ENCODE measurements at regions not wholly inside any gene's neighbourhood (a gene's known extent, or its start where the extent isn't known, plus 50 kb on each side); places are given as distances from the start of the nearest gene placed in this dataset.

- Histone ChIP-seq H3K27ac (ENCODE audit: control insufficient read depth, insufficient read depth) (no peak overlapping the region), H3K27me3 (replicated peaks in 1 of 2; ENCODE audit: control insufficient read depth in 2 of 2, insufficient read depth in 2 of 2, low read length in 1 of 2) (no peaks in the 10 kb centered on the region; a peak in 1 of 4 replicates), H3K36me3 (ENCODE audit: control insufficient read depth in 2 of 2, insufficient read depth in 2 of 2, low read length in 1 of 2) (no peaks in the 10 kb centered on the region), H3K4me2 (ENCODE audit: control insufficient read depth, insufficient read depth) (no peak overlapping the region), H3K79me2 (ENCODE audit: control insufficient read depth, insufficient read depth, low read length) (no peaks in the 10 kb centered on the region), H3K9me3 (replicated peaks; ENCODE audit: control insufficient read depth, insufficient read depth, low read length) (no peaks in the 10 kb centered on the region), H4K20me1 (ENCODE audit: control insufficient read depth, insufficient read depth) (no peaks in the 10 kb centered on the region), H3K4me1 (ENCODE audit: control insufficient read depth, insufficient read depth, low read length) (no peaks in the 10 kb centered on the region), H3K9ac (ENCODE audit: control insufficient read depth, insufficient read depth, low read length) (no peak overlapping the region), H3K4me3 (no peak overlapping the region), H2AFZ (ENCODE audit: control insufficient read depth, low read depth, low read length) (no peak overlapping the region)
- TF ChIP-seq REST (IDR thresholded peaks at IDR 0.05; ENCODE audit: low read depth, low read length) (peak; percentile 66; the same call in 1 of the 2 replicates), LARP7 (IDR thresholded peaks at IDR 0.05) (no peak), CTCF (IDR thresholded peaks at IDR 0.05 in 2 of 3, conservative IDR thresholded peaks at IDR 0.05 in 1 of 3; ENCODE audit: control insufficient read depth in 2 of 3, extremely low read depth in 1 of 3, insufficient read depth in 1 of 3, low read depth in 3 of 3, low read length in 3 of 3) (peak; percentile 65 to 84 (median 80)), RAD21 (IDR thresholded peaks at IDR 0.05; ENCODE audit: insufficient read depth, low read depth, low read length) (peak; percentile 45), ELK1 (IDR thresholded peaks at IDR 0.05; ENCODE audit: low read depth, low read length) (no peak), SMC3 (IDR thresholded peaks at IDR 0.05; ENCODE audit: borderline replicate concordance, low read length) (peak; percentile 58; the same call in 1 of the 2 replicates)
- intact Hi-C loops (cut with micrococcal nuclease; ENCODE audit: unreplicated experiment) = loop anchor here (1.0 to 10.0 kb wide), 2 partner anchors 165 to 688 kb away; no protein-coding TSS in a partner anchor
- WGBS (ENCODE audit: insufficient coverage, insufficient replicate concordance, low lambda C conversion rate, missing lambda C conversion rate) = 44% methylated on average over 28 of the region's 28 CpGs
- no TSS peak for BruUV-seq (replicated peaks)
- DNase-seq (ENCODE audit: low read depth, low spot score) (no peak), ATAC-seq (peak; percentile 86), FAIRE-seq (peak; percentile 59)
- SMC1A ChIA-PET (ENCODE audit: uncharacterized antibody, unreplicated experiment) = interaction anchor here (0.7 to 1.9 kb wide), 3 partner anchors 56 to 687 kb away, joined by 3 to 6 read pairs (median 4); no protein-coding TSS in a partner anchor
- in situ Hi-C loops (cut with MboI) = no loop called here
- CTCF ChIA-PET = interaction anchor here (0.7 to 3.8 kb wide), 16 partner anchors 10 to 689 kb away, joined by 3 to 22 read pairs (median 4); no protein-coding TSS in a partner anchor
- POLR2A ChIA-PET = no interaction called here
- RAD21 ChIA-PET (ENCODE audit: unreplicated experiment) = no interaction called here
These were observed 112.2 kb upstream of the GPR12 start for GRCh38 chr13:26872525-26873385.

Measured in GM12878 (cell line).